GM19467 (cell line): ENCODE measurements at regions not wholly inside any gene's neighbourhood (a gene's known extent, or its start where the extent isn't known, plus 50 kb on each side); places are given as distances from the start of the nearest gene placed in this dataset.

Experiments used
- ATAC-seq: cut with Tn5 transposase; IDR thresholded peaks from one replicate; pipeline ENCODE4 v1.9.1; 2021; ENCODE audit warnings: mild to moderate bottlenecking, moderate library complexity; ENCODE audit not compliant: unreplicated experiment

DNA sequence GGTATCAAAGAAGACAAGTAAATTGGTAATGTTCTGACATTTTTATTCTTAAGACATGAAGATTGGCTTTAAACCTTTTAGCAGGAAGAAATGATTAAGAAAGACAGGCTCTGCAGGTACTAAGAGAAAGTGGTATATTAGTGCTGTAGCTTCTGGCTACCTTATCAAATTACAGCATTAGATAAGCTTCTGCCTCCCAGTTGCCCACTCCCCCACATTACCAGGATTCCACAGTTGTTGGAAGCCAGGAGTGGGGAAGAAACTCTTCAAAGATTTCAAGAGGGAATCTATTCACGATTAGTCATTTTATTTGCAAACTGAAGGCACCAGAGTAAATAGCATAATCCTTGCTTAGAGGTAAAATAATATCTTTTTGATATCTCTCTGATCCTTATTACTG, 274.9 kb downstream of the LMO4 start:
- ATAC-seq = no peak

DNA sequence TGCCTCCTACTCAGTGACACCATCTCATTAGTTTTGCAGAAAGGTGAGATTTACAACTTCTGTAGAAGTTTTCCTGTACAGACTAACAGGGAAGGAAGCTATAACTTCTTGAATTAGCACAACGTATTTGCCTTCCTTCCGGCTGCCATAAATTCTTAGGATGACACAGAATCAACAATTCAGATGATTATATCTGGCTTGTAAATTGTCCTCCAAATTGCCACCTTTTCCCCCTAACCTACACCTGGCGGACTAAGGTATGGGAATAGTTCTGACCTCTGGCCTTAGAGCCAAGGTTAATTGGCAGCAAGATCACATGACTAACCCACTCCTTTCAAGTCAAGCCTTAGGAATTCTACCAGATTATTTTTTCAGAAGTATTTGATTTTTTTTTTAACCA, 284.3 kb downstream of the LMO4 start:
- no peak for ATAC-seq

DNA sequence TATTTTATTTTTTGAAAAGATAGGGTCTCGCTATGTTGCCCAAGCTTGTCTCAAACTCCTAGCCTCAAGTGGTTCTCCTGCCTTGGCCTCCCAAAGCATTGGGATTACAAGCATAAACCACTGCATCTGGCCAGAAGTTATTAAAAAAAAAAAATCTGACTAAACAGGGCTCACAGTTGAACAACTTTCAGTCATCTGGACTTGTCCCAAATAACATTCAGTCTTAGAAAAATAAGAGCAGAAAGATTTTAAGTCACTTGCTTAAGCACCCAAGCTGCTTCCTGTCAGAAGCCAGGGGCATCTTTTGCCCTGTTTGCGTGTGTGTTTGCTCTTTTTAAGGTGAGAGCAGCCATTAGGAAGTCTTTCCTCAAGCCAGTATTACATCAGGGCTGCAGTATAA, 286.8 kb downstream of the LMO4 start:
- ATAC-seq = no peak

DNA sequence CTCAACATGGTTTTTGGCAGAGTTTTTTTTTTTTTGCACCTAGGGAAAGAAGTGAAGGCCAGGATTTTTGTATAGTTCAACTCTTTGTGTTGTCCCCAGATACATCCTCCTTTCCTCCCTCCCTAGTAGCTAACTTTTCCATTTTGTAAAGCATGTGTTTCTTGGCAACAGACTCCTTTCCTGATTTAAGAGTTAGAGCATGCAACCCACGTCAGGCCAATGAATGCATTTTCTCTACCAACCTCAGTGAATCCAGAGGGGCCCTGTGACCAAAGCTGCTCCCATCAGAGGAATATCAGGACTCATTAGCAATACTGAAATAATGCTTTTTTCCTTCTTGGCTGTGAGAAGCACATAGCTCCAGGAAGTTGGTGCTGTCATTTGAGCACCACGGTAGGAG, 287.2 kb downstream of the LMO4 start:
- no peak for ATAC-seq

DNA sequence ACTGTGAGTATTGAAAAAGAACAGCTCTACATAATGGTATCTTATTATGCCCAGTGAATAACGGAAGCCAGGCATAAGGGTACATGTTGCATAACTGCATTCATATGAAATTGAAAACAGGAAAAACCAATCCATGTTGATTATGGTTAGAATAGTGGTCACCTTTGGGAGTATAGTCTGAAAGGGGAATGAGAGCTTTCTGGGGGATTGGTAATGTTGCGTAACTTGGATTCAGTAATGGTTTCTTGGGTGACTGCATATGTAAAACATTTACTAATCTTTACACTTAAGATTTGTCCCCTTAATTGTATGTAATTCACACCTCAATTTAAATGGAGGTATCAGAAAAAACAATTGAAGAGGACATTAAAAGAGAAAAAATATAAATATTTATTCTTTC, 292.1 kb downstream of the LMO4 start:
- ATAC-seq = no peak

DNA sequence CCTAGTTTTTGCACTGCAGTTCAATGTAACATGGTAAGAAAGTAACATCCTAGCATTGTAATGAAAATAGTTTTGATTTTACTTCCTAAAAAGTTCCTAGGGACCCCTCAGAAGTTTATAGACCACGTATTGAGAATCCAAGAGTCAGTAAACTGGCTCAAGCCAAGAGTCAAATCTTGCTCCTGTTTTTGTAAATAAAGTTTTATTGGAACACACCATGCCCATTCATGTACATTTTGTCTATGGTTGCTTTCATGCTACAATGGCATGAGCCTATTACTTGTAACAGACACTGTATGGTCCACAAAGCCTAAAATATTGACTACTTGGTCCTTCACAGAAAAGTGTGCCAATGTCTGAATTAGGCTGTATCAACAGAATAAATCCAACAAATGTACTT, 301.0 kb downstream of the LMO4 start:
- ATAC-seq = no peak

DNA sequence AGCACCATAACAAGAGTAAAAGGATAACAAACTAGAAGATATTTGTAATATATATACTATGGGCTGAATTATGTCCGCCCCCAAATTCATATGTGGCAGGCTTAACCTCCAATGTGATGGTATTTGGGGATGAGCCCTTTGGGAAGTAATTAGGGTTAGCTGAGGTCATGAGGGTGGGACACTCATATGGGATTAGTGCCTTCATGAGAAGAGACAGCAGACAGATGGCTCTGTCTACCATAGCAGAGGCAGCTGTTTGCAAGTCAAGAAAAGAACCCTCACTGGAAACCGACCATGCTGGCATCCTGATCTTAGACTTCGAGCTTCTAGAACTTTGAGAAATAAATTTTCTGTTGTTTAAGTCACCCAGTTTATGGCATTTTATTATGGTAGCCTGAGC, 303.6 kb downstream of the LMO4 start:
- ATAC-seq = no peak

DNA sequence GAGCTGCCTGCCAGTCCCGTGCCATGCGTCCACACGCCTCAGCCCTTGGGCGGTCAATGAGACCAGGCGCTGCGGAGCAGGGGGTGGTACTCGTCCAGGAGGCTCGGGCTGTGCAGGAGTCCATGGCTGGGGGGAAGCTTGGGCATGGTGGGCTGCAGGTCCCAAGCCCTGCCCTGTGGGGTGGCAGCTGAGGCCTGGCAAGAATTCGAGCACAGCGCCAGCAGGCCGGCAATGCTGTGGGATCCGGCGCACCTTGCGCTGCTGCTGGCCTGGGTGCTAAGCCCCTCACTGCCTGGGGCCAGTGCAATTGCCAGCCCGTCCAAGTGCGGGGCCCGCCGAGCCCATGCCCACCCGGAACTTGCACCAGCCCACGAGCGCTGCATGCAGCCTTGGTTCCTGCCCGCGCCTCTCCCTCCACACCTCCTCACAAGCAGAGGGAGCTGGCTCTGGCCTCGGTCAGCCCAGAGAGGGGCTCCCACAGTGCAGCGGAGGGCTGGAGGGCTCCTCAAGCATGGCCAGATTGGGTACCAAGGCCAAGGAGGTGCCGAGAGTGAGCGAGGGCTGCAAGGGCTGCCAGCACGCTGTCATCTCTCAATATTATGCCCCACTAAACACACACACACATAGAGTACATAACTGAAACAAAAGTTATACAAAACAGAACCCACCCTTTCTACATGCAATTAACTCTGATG, 307.7 kb downstream of the LMO4 start:
- ATAC-seq = no peak

DNA sequence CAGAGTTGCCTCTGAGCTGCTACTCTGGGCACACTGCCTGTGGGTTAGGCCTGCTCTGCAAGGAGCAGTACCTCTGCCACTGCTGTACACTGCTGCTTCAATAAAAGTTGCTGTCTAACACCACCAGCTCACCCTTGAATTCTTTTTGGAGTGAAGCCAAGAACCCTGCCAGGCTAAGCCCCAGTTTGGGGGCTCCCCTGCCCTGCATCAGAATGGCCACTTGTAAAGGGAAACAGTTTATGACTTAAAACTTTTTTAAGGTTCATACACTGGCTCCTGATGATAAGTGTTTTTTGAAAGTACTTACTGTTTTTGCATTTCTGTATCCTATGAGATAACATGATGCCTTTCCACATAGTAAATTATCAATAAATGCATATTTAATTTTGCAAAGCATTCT, 310.0 kb downstream of the LMO4 start:
- no peak for ATAC-seq

DNA sequence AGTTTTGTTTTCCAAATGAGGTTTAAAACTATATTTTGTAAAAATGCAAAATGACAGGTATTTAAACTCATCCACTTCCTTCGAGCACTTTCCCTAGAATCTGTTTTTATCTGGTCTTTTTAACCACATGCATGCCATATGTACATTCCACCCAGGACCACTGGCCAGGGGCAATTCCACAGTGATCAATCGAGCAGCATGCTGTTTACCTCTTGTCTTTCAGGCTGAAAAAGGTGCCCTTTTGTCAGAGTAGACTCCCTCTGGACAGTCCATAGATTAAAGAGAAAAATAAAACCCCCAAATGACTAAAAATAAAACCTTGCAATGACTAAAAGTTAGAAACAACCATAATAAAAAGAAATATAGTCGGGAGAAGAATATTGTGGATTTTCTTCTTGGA, 313.3 kb downstream of the LMO4 start:
- no peak for ATAC-seq

DNA sequence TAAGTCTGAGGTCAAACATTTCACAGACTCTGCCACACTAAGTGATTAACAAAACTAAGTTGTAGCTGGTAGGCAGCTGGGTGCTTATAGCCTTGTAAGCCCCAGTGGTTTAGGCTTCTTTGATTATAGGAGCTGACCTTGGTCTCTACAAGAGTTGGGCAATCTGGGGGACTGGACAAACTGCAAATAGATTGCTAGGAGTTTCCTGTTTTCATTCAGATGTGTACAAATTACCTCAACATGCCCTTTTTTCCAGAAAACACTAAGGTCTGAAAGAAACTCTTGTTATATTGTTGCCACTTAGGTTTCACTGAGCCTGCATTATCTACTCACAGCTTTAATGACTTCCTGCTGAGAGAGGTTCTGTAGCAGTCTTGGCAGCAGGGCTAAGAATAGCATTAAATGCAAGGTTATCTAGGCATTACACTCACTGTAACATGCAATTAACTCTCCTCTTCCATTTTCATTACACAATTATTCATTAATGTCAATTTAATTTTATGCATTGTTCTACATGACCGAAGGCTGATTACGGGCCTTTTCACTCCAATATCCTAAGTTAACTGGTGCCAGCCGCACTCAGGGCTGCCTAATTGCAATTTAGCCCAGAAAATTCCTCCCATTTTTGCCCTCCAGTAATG, 314.0 kb downstream of the LMO4 start:
- ATAC-seq = no peak

DNA sequence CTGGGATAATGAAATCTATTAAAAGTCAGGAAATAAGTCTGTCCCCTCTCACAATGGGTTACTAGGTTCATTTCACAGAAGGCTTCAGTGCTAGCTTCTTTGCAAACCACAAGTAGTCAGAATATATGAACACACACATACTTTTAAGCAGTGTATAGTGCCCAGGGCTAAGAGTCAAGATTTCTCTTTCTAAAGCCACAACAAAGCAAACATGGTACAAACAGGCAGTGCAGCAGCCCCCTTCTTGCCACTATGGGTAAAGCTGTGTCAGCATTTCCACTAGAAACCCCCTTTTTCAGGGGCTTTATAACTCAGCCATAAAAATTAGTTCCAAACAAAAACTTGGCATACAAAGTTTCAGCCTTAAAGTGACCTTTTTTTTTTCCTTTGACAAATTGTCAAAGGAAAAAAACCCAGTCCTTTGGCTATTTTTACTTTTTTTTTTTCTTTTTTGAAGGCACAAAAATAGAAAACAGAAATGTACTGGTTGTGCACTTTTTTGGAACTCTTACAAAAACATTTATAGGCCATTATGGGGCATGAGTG, 315.4 kb downstream of the LMO4 start:
- no peak for ATAC-seq

DNA sequence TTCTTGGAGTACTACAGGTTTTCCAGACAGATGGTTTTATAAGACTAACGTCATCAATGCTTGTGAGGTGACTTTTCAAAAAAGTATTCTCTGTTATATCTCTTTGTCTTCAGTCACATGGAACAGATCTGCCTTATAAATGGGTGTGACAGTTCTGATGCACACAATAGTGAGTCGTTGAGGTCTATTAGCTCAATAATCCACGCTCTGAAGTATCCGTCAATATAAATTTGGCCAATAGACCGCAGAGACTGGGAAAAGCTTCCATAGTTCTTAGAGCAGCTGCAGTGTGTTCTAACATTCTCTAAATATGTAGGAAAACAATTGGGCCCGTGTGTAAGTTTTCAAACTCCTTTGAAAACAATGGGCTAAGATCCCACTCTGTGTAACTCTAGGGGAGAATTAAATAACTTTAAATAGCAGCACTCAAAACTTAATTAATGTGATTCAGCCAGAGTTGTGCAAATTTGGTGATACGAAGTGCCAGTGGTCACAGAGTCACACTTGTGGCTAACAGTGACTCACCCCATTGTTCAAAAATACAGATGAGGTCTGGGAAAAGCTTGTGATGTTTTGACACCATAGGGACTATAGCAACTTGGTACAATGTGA, 316.0 kb downstream of the LMO4 start:
- ATAC-seq = no peak

DNA sequence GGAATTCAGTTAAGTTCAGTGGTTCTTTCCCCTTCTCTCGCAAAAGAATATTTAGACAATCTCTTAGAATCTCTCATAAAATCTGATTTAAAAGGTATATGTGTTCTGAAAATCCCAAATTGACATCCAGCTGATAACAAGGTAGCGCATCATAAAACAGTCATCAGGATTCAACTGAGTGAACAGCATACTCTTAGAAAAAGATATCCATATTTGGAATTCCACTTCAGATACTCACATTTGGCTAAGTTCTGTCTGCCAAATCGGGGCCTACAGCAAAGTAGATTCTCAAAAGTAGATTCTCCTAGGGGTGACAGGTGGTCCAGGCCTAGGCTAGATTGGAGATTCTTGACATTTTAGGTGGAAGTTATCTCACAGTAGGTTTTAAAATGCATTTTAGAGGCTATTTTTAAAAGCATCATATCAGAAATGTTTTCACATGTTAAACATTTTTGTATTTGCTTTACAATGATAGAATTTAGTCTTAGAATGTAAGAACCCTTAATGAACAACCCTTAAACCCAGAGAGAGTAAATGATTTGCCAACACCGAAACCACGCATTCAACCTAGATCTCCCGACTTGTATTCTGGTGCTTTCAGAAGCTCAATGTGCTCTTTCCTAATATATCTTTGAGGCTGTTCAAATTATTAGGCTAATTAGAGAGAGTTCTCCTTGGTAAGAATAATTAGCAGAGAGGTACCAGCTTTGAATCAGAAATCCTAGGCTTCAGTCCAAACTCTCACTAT, 318.9 kb downstream of the LMO4 start:
- ATAC-seq = no peak

DNA sequence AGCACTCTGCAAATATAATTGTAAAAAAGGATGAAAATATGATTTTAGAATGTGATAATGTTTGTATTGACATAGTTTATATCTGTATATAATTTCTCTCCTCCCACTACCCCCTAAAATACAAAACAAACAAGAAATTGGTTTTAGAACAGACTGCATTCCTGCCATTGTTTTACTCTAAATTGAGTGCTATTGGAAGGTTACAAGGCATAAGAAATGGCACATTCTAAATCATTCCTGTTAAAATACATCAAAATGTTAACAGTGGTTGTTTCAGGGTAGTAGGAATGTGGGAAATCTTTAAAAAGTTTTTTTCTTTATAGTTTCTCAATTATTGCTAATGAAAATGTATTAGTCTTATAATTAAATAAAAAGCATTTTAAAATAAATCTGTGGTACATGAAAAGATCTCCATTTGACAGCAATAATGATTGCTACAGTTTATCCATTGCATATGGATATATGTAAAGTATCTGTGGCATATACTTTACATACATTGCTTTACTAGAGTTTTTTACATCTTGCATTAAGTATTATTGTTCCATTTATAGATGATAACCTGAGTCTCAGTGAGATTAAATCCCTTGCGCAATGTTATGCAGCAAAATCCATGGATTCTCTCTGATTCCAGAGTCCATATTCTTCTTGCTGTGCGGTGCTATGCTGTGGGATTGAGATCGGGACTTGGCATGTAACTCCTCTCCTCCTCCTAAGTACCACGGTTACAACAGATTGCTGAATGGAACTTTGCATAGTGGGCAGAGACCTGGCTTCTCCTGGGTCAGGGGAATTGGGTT, 319.8 kb downstream of the LMO4 start:
- no peak for ATAC-seq

DNA sequence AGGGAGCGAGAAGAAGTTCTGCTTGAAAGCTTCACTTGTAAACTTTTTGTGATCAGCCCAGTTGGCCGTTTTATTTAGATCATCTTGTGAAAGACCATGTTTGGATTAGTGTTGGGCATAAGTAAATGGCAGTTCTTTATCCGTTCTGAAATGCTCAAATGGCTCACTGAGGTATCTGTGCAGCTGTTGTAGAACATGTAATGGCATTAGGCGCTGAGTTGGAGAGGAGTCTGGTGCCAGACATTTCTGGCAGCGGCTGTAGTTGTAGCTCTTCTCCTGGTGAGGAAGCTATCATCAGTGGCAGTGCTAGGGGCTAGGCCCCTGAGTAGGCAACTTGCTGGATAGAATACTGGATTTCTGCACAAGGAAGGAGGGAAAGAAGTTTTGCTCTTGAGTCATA, 321.6 kb downstream of the LMO4 start:
- ATAC-seq = no peak

DNA sequence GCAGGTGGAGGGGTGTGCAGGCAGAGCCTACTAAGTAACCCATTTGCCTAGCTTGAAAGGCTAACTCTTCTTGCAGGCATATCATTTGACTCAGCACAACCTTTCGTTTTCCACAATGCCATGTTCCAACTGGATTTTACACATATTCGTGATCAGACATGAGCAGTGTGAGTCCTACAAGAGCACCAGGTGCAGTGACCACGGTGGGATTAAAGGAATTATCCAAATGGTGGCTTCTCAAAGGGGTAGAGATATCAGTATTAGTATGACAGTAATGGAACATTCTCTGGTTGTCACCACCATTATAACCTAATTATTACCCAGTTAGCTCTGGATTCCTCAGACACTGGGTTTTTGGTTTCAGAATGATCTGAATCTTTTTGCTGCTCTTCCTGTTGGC, 323.5 kb downstream of the LMO4 start:
- no peak for ATAC-seq

DNA sequence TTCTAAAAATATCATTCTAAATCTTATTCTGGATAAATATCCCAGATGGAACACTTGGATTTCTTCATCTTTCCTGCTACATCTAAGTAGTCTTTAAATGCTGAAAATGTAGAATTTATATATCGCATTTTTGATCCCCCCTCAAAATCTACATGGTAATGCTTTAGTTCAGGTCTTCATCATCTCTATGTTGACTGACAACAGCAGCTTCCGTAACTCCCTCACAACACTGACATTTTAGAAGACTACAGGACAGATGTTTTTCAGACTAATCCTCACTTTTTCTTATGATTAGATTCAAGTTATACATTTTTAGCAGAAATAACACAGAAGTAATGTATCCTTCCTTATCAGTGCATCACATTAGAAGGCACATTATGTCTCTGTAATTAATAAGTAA, 336.5 kb downstream of the LMO4 start:
- no peak for ATAC-seq

DNA sequence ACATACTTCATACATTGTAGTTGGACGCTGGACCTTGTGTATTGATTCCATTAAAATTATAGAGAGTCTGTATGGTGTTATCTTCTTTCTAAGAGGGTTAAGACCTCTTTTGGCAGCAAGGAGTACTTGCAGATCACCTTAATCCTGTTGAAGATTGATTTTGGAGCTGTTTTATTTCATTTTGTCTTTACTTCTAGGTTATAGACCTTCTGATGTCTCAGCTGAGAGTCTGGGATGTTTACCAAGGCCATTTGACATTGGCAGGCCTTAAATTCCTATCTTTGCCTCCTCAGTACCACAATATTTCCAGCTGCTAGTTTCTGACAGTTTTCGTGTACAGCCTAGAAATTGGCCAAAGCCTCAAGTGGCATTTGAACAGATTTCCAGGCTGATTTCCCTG, 338.0 kb downstream of the LMO4 start:
- no peak for ATAC-seq

DNA sequence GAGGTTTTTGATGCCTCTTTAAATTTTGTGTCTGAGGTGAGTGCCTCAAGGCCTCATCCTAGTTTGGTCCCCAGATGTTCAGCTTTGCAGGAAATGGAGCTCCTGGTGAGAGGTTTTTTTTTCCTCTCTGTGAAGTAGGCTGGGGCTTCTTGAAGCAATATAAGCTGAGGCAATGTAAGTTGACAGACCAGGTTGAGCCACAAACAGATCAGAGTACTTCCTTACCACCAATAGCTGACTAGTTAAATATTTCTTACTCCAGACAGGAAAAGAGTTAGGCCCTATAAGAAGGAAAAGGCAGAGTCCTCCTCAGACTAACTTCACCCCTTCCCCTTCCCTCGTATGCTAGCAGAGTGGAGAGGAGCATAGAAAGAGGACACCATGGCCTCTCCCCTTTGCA, 341.0 kb downstream of the LMO4 start:
- ATAC-seq = no peak

DNA sequence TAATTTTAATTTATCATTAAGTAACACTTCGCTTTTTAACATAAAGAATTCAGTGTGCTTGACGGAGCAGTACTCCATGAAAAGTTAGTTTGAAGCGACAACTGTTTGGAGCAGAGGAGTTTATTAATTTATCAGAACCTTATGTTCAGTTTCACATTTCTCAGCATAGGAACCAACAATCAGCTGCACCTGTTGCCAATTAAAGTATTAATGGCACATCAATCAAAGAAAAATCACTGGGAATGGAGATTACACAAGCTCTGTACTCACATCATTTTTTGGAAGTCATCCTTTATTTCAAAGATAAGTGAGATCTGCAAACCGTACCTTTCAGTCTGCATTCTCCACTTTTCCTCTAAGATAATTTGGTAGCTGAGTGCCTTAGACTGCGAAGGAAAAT, 344.6 kb downstream of the LMO4 start:
- no peak for ATAC-seq
